Erythroblast (primary cell): ENCODE measurements at regions not wholly inside any gene's neighbourhood (a gene's known extent, or its start where the extent isn't known, plus 50 kb on each side); places are given as distances from the start of the nearest gene placed in this dataset.

Experiments used
- DNase-seq, 2 experiments: peaks; one replicate each; lab custom pipeline; 2025; lab: John Stamatoyannopoulos, UW
- GATA1 ChIP-seq: IDR thresholded peaks from 2 replicates; pipeline ENCODE4 v1.6.1; 2011; ENCODE audit warnings: low read depth, mild to moderate bottlenecking, control low read depth, low read length, moderate library complexity
- POLR2A ChIP-seq: IDR thresholded peaks from 2 replicates; pipeline ENCODE4 v1.6.1; 2011; ENCODE audit warnings: mild to moderate bottlenecking, low read length

DNA sequence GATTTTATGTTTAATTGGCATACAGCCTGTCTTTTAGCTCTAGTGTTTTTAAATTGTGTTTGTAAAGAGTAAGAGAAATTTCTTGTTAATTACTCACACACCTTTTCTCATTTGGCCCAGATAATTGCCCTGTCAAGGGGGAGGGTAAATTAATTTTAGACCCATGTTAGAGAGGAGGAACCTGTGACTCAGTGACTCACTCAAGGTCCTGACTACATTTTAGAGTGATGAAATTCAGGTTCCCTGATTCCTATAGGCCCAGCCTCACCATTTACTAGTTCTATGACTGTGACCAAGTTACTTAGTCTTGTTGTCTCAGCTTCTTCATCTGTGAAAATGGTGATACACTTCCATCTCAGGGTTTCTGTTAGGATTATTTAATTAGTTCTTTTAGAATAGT is 125.2 kb upstream of the DPH6 start:
- no peak for TF ChIP-seq GATA1
- TF ChIP-seq POLR2A, result no peak
- peak in 1 of 2 experiments; percentile 52 for DNase-seq

- TF ChIP-seq GATA1, result no peak
- no peak for TF ChIP-seq POLR2A
- peak in 1 of 2 experiments; percentile 30 for DNase-seq
These were observed 126.0 kb upstream of the DPH6 start for GRCh38 chr15:35671981-35672380.

GRCh38 chr15:35673093-35673684 is 127.2 kb upstream of the DPH6 start:
- DNase-seq, result peak; percentile 84 to 93
- TF ChIP-seq POLR2A, result no peak
- TF ChIP-seq GATA1, result no peak

DNA sequence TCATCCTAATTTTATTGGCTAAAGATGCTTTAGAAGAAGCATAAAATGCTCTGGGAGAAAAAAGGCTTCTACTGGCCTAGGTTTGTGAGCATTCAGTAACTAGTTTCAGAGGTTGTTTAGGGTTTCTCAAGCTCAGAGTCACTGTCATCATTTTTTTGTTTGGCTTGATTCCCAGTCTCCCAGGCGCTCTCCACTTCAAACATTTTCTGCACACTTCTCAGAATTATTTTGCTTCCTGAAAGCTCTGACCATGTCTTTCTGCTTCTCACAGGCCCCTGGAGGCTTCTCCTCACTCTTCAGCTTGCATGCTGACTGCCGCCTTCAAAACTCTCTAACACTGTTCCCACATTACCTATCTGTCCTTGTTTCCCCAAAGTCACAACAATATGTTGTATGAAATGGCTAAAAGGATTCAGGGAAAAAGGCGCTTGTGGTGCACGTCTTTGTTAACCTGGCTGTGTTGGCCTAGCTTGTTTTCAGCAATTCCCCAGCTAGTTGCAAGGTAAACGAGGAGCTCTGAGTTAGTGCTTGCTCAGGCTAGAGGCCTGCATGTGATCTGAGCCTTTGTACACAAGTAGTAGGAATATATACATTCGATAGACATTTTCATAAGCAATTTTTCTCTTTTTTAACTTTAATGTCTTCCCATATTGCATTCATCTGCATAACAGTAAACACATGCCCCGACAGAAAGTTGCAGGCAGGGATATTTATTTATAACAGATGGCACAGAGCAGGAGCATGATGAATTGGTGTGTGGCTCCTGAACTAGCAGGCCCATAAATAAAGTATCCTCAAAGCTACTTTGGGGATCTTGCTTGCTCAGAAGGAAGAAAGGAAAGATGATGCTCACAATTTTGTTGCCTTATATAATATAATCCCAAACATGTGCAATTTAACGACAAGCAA is 129.2 kb upstream of the DPH6 start:
- peak; percentile 67 to 82 for DNase-seq
- TF ChIP-seq POLR2A (no peak), GATA1 (no peak)

DNA sequence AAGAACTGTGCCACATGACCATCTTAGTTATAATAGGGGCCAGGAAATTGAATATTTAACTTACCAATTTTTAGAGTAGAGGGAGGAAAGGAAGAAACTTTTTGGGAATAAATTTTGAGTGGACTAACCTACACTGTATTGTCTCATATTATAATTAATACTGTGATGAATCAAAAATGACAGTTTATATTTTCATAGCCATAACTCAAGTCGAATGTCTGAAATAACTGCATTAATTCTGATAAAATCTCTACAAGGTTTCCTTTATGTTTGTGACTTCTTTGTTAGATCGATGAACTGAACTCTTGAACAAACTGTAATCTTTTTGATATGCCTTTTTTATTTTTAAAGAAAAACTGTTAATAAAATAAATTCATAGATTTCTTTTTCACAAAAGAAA is 132.8 kb upstream of the DPH6 start:
- no peak for DNase-seq
- TF ChIP-seq POLR2A (no peak), GATA1 (no peak)

DNA sequence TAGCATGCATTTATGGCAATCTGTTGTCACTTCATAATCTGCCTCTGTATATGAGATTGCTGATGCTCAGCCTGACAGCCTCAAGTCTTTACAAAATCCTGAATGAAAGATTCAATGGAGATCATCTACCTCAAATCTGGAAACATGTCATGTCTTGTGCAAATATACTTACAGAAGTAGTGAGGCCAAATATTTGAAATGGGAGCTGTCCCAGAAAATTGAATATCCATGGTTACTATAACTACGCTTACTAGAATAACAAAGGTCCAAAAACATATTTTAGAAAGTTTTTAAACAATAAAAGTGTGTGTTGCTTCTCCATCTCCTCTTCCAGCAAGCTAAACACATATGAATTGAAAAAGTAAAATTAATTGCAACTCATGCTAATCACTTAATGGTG is 133.2 kb upstream of the DPH6 start:
- TF ChIP-seq POLR2A (no peak), GATA1 (no peak)
- no peak for DNase-seq

DNA sequence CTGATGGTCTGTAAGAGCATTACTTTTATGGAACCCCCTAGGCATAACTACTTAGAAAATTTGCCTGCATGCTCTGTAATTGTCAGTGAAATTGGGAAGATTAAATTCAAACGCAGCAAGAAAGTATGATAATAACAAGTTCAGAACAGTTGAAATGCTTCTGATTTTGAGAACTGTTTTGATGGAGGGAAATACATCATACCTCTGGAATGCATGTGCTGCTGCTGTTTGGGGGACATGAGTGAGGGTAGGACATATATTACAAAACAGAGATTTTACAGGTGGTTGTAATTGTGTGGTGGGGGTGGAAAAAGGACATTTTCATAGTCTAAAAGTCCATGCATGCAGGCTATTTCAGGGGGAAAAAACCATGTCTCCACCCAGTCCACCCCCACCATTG is 135.0 kb upstream of the DPH6 start:
- no peak for TF ChIP-seq GATA1
- TF ChIP-seq POLR2A, result no peak
- no peak for DNase-seq

- DNase-seq, result no peak
- TF ChIP-seq POLR2A (no peak), GATA1 (no peak)
These were observed 140.4 kb upstream of the DPH6 start for GRCh38 chr15:35686347-35686746.

DNA sequence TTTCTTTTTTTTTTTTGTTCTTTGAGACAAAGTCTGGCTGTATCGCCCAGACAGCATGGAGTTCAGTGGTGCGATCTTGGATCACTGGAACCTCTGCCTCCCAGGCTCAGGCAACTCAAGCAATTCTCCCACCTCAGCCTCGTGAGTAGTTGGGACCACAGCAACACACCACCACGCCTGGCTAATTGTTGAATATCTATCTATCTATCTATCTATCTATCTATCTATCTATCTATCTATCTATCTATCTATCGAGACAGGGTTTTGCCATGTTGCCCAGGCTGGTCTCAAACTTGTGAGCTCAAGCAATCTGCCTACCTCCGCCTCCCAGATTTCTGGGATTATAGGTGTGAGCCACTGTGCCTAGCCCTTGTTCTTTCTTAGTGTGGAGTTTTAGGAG is 143.3 kb upstream of the DPH6 start:
- no peak for TF ChIP-seq POLR2A
- no peak for TF ChIP-seq GATA1
- DNase-seq, result no peak

GRCh38 chr15:35690089-35690488 is 144.1 kb upstream of the DPH6 start:
- no peak for DNase-seq
- no peak for TF ChIP-seq POLR2A
- no peak for TF ChIP-seq GATA1

GRCh38 chr15:35690698-35691116 is 144.7 kb upstream of the DPH6 start:
- no peak for TF ChIP-seq POLR2A
- no peak for TF ChIP-seq GATA1
- DNase-seq, result no peak

- TF ChIP-seq GATA1 (no peak), POLR2A (no peak)
- DNase-seq, result no peak
These were observed 145.3 kb upstream of the DPH6 start for GRCh38 chr15:35691173-35691761.

GRCh38 chr15:35691891-35692867 is 146.2 kb upstream of the DPH6 start:
- TF ChIP-seq POLR2A (no peak), GATA1 (no peak)
- DNase-seq, result no peak
